ENCODE measurements at regions not wholly inside any gene's neighbourhood (a gene's known extent, or its start where the extent isn't known, plus 50 kb on each side); places are given as distances from the start of the nearest gene placed in this dataset.

GRCh38 chr16:86895606-86896005 lies 317.3 kb downstream of the FOXL1 start:
- Histone ChIP-seq H4K8ac (ENCODE audit: low read length) (no peak overlapping the region), H3K9me3 (ENCODE audit: control insufficient read depth, low read length) (no peaks in the 10 kb centered on the region), H3K18ac (ENCODE audit: low read depth in 1 of 2, low read length in 2 of 2) (no peak overlapping the region), H3K27ac (ENCODE audit: low read length, poor library complexity, severe bottlenecking) (no peak overlapping the region), H2BK12ac (ENCODE audit: low read length in 2 of 2) (no peak overlapping the region), H3K9ac (ENCODE audit: low read length) (no peak overlapping the region), H2BK5ac (ENCODE audit: low read depth, low read length, poor library complexity, severe bottlenecking) (no peak overlapping the region), H3K14ac (ENCODE audit: low read length in 2 of 2) (no peak overlapping the region), H3K4me2 (ENCODE audit: low read length, poor library complexity, severe bottlenecking) (no peak overlapping the region), H2AFZ (ENCODE audit: low read depth, low read length) (no peak overlapping the region), H2BK15ac (ENCODE audit: low read depth, poor library complexity, severe bottlenecking) (no peak overlapping the region), H3K36me3 (ENCODE audit: control insufficient read depth in 1 of 2, insufficient read depth in 2 of 2, low read depth in 1 of 2, low read length in 2 of 2) (no peaks in the 10 kb centered on the region), H3K4me3 (ENCODE audit: insufficient read depth in 1 of 2, low read depth in 1 of 2, low read length in 2 of 2) (no peak overlapping the region), H3K4me1 (ENCODE audit: control insufficient read depth, insufficient read depth, low read depth, low read length) (peaks cover 3% of the 10 kb centered on the region), H3K23ac (ENCODE audit: low read length in 2 of 2) (no peak overlapping the region), H3K27me3 (ENCODE audit: control insufficient read depth in 1 of 2, insufficient read depth in 1 of 2, low read length in 2 of 2) (peaks cover 0 to 82% of the 10 kb centered on the region in 2 experiments), H4K91ac (ENCODE audit: low read length) (no peak overlapping the region), H2BK120ac (ENCODE audit: low read depth, low read length) (no peak overlapping the region), H3K4ac (ENCODE audit: low read depth in 1 of 2, low read length in 2 of 2) (no peak overlapping the region), H3K79me1 (replicated peaks; ENCODE audit: low read length, poor library complexity, severe bottlenecking) (no peaks in the 10 kb centered on the region), H2AK5ac (ENCODE audit: low read length, severe bottlenecking) (no peak overlapping the region)
- 57% methylated on average over 11 of the region's 11 CpGs for WGBS
- DNase-seq: no peak

- Histone ChIP-seq H3K4me3 (ENCODE audit: insufficient read depth in 1 of 2, low read depth in 1 of 2, low read length in 2 of 2) (no peak overlapping the region), H2BK15ac (ENCODE audit: low read depth, poor library complexity, severe bottlenecking) (no peak overlapping the region), H3K9ac (ENCODE audit: low read length) (no peak overlapping the region), H3K27me3 (ENCODE audit: control insufficient read depth in 1 of 2, insufficient read depth in 1 of 2, low read length in 2 of 2) (peaks cover 0 to 76% of the 10 kb centered on the region in 2 experiments), H3K18ac (ENCODE audit: low read depth in 1 of 2, low read length in 2 of 2) (no peak overlapping the region), H2BK12ac (ENCODE audit: low read length in 2 of 2) (no peak overlapping the region), H3K4ac (ENCODE audit: low read depth in 1 of 2, low read length in 2 of 2) (no peak overlapping the region), H4K8ac (ENCODE audit: low read length) (no peak overlapping the region), H3K36me3 (ENCODE audit: control insufficient read depth in 1 of 2, insufficient read depth in 2 of 2, low read depth in 1 of 2, low read length in 2 of 2) (no peaks in the 10 kb centered on the region), H2BK5ac (ENCODE audit: low read depth, low read length, poor library complexity, severe bottlenecking) (no peak overlapping the region), H3K14ac (ENCODE audit: low read length in 2 of 2) (no peak overlapping the region), H3K79me1 (replicated peaks; ENCODE audit: low read length, poor library complexity, severe bottlenecking) (no peaks in the 10 kb centered on the region), H4K91ac (ENCODE audit: low read length) (no peak overlapping the region), H2BK120ac (ENCODE audit: low read depth, low read length) (no peak overlapping the region), H3K27ac (ENCODE audit: low read length, poor library complexity, severe bottlenecking) (no peak overlapping the region), H2AK5ac (ENCODE audit: low read length, severe bottlenecking) (no peak overlapping the region), H3K9me3 (ENCODE audit: control insufficient read depth, low read length) (no peaks in the 10 kb centered on the region), H3K4me2 (ENCODE audit: low read length, poor library complexity, severe bottlenecking) (no peak overlapping the region), H3K23ac (ENCODE audit: low read length in 2 of 2) (no peak overlapping the region), H3K4me1 (ENCODE audit: control insufficient read depth, insufficient read depth, low read depth, low read length) (peaks cover 11% of the 10 kb centered on the region), H2AFZ (ENCODE audit: low read depth, low read length) (no peak overlapping the region)
- 98% methylated on average over 7 of the region's 9 CpGs for WGBS
- DNase-seq: no peak
Measured at GRCh38 chr16:86896976-86897375, 318.6 kb downstream of the FOXL1 start.

GRCh38 chr16:86897486-86897885 lies 319.1 kb downstream of the FOXL1 start:
- Histone ChIP-seq H2BK120ac (ENCODE audit: low read depth, low read length) (no peak overlapping the region), H3K27me3 (ENCODE audit: control insufficient read depth in 1 of 2, insufficient read depth in 1 of 2, low read length in 2 of 2) (peaks cover 0 to 74% of the 10 kb centered on the region in 2 experiments), H2BK12ac (ENCODE audit: low read length in 2 of 2) (no peak overlapping the region), H3K18ac (ENCODE audit: low read depth in 1 of 2, low read length in 2 of 2) (no peak overlapping the region), H3K79me1 (replicated peaks; ENCODE audit: low read length, poor library complexity, severe bottlenecking) (no peaks in the 10 kb centered on the region), H3K14ac (ENCODE audit: low read length in 2 of 2) (no peak overlapping the region), H3K23ac (ENCODE audit: low read length in 2 of 2) (no peak overlapping the region), H3K36me3 (ENCODE audit: control insufficient read depth in 1 of 2, insufficient read depth in 2 of 2, low read depth in 1 of 2, low read length in 2 of 2) (no peaks in the 10 kb centered on the region), H3K9me3 (ENCODE audit: control insufficient read depth, low read length) (no peaks in the 10 kb centered on the region), H2BK5ac (ENCODE audit: low read depth, low read length, poor library complexity, severe bottlenecking) (no peak overlapping the region), H3K4me3 (ENCODE audit: insufficient read depth in 1 of 2, low read depth in 1 of 2, low read length in 2 of 2) (no peak overlapping the region), H4K91ac (ENCODE audit: low read length) (no peak overlapping the region), H2BK15ac (ENCODE audit: low read depth, poor library complexity, severe bottlenecking) (no peak overlapping the region), H3K4ac (ENCODE audit: low read depth in 1 of 2, low read length in 2 of 2) (no peak overlapping the region), H3K27ac (ENCODE audit: low read length, poor library complexity, severe bottlenecking) (no peak overlapping the region), H2AK5ac (ENCODE audit: low read length, severe bottlenecking) (no peak overlapping the region), H3K4me1 (ENCODE audit: control insufficient read depth, insufficient read depth, low read depth, low read length) (peaks cover 11% of the 10 kb centered on the region), H3K9ac (ENCODE audit: low read length) (no peak overlapping the region), H4K8ac (ENCODE audit: low read length) (no peak overlapping the region), H3K4me2 (ENCODE audit: low read length, poor library complexity, severe bottlenecking) (no peak overlapping the region), H2AFZ (ENCODE audit: low read depth, low read length) (no peak overlapping the region)
- 97% methylated on average over 11 of the region's 11 CpGs for WGBS
- no peak for DNase-seq

GRCh38 chr16:86898386-86898785 lies 320.0 kb downstream of the FOXL1 start:
- no peak overlapping the region for H2BK12ac ChIP-seq (ENCODE audit: low read length in 2 of 2)
- no peak overlapping the region for H3K27ac ChIP-seq (ENCODE audit: low read length, poor library complexity, severe bottlenecking)
- H3K4me1 ChIP-seq (ENCODE audit: control insufficient read depth, insufficient read depth, low read depth, low read length): peaks cover 11% of the 10 kb centered on the region
- H3K14ac ChIP-seq (ENCODE audit: low read length in 2 of 2): no peak overlapping the region
- no peak overlapping the region for H2BK15ac ChIP-seq (ENCODE audit: low read depth, poor library complexity, severe bottlenecking)
- H3K4me2 ChIP-seq (ENCODE audit: low read length, poor library complexity, severe bottlenecking): no peak overlapping the region
- H3K4me3 ChIP-seq (ENCODE audit: insufficient read depth in 1 of 2, low read depth in 1 of 2, low read length in 2 of 2): no peak overlapping the region
- H2BK5ac ChIP-seq (ENCODE audit: low read depth, low read length, poor library complexity, severe bottlenecking): no peak overlapping the region
- no peak overlapping the region for H2AFZ ChIP-seq (ENCODE audit: low read depth, low read length)
- H3K27me3 ChIP-seq (ENCODE audit: control insufficient read depth in 1 of 2, insufficient read depth in 1 of 2, low read length in 2 of 2): peaks cover 0 to 74% of the 10 kb centered on the region in 2 experiments
- H4K8ac ChIP-seq (ENCODE audit: low read length): no peak overlapping the region
- H3K18ac ChIP-seq (ENCODE audit: low read depth in 1 of 2, low read length in 2 of 2): no peak overlapping the region
- no peak for DNase-seq
- H3K36me3 ChIP-seq (ENCODE audit: control insufficient read depth in 1 of 2, insufficient read depth in 2 of 2, low read depth in 1 of 2, low read length in 2 of 2): no peaks in the 10 kb centered on the region
- no peak overlapping the region for H3K23ac ChIP-seq (ENCODE audit: low read length in 2 of 2)
- H3K4ac ChIP-seq (ENCODE audit: low read depth in 1 of 2, low read length in 2 of 2): no peak overlapping the region
- H3K79me1 ChIP-seq (replicated peaks; ENCODE audit: low read length, poor library complexity, severe bottlenecking): no peaks in the 10 kb centered on the region
- no peaks in the 10 kb centered on the region for H3K9me3 ChIP-seq (ENCODE audit: control insufficient read depth, low read length)
- no peak overlapping the region for H2BK120ac ChIP-seq (ENCODE audit: low read depth, low read length)
- no peak overlapping the region for H3K9ac ChIP-seq (ENCODE audit: low read length)
- WGBS: 89% methylated on average over 5 of the region's 5 CpGs
- no peak overlapping the region for H2AK5ac ChIP-seq (ENCODE audit: low read length, severe bottlenecking)
- no peak overlapping the region for H4K91ac ChIP-seq (ENCODE audit: low read length)

Measured in mesenchymal stem cell (in vitro differentiated cells and primary cell).